K562 (cell line): ENCODE measurements at regions not wholly inside any gene's neighbourhood (a gene's known extent, or its start where the extent isn't known, plus 50 kb on each side); places are given as distances from the start of the nearest gene placed in this dataset.

Experiments used
- ATAC-seq: fragments of 200-7000 bp; cut with Tn5 transposase; 3 replicates; pipeline ENCODE4 v1.9.1; 2020; ENCODE audit warnings: moderate library complexity
- BruUV-seq: library from RNA; stranded (reverse); fragments of 400-500 nt; replicated peaks from 2 replicates; lab custom pipeline; 2021; lab: Mats Ljungman, UMichigan
- CTCF ChIA-PET: fragments of 300-600 bp; formaldehyde crosslinking; extraction: SDS; loops from one replicate; lab custom pipeline; 2021; ENCODE audit warnings: low intra/inter-chr PET ratio; lab: Yijun Ruan, JAX
- POLR2A ChIA-PET: fragments of 300-600, 350-650 bp; sonication (Branson Sonifier 250); formaldehyde crosslinking; extraction: SDS; loops from one replicate; lab custom pipeline; 2021; ENCODE audit warnings: antibody characterized with exemption, inconsistent platforms; lab: Yijun Ruan, JAX
- DNase-seq, 4 experiments: peaks; one replicate each; pipeline versions ENCODE4 v3.0.0 to v3.0.0-alpha.2; 2011 to 2018; ENCODE audit warnings: low spot score in 3 of 4, mixed read lengths in 3 of 4; ENCODE audit errors: extremely low read depth in 1 of 4
- FAIRE-seq: peaks from 2 replicates; lab custom pipeline; 2011; peaks lifted over from hg19 to GRCh38; lab: Jason Lieb, UNC
- H2AFZ ChIP-seq: 2 replicates; pipeline ENCODE4 v1.6.0; 2011; ENCODE audit warnings: low read depth, low read length, control low read depth, inconsistent platforms
- H3K27ac ChIP-seq: fragments of 200-600 bp; 3 replicates; pipeline ENCODE4 v1.8.0; 2011; ENCODE audit warnings: low read depth, mild to moderate bottlenecking, control low read depth, inconsistent platforms, low read length, moderate library complexity, mixed read lengths; ENCODE audit errors: extremely low read depth
- H3K27me3 ChIP-seq, 2 experiments: fragments of 300-600 bp in 1 of 2; 2 replicates in 1 of 2; 3 replicates in 1 of 2; pipeline versions ENCODE4 v1.6.0 to v1.8.0; 2011; ENCODE audit warnings: inconsistent platforms in 2 of 2, low read length in 2 of 2, mild to moderate bottlenecking in 1 of 2, mixed read lengths in 1 of 2, moderate library complexity in 1 of 2; ENCODE audit not compliant: control insufficient read depth in 2 of 2, insufficient read depth in 2 of 2
- H3K36me3 ChIP-seq: fragments of 300-600 bp; 3 replicates; pipeline ENCODE4 v1.8.0; 2011; ENCODE audit warnings: mild to moderate bottlenecking, low read length, inconsistent platforms; ENCODE audit not compliant: control insufficient read depth, insufficient read depth
- H3K4me1 ChIP-seq, 2 experiments: fragments of 200-600 bp in 1 of 2; replicated peaks in 1 of 2; 2 replicates in 1 of 2; 3 replicates in 1 of 2; pipeline versions ENCODE4 v1.5.1 to v1.8.0; 2011; ENCODE audit warnings: inconsistent platforms in 2 of 2, low read length in 2 of 2, mild to moderate bottlenecking in 1 of 2, mixed read lengths in 1 of 2, moderate library complexity in 1 of 2; ENCODE audit not compliant: control insufficient read depth in 2 of 2, insufficient read depth in 2 of 2
- H3K4me2 ChIP-seq: 2 replicates; pipeline ENCODE4 v1.6.1; 2011; ENCODE audit warnings: low read length, control low read depth, inconsistent platforms, mixed read lengths; ENCODE audit not compliant: insufficient read depth
- H3K4me3 ChIP-seq: fragments of 200-600 bp; sonication (generic), shearing (Covaris generic); 2 replicates; pipeline ENCODE4 v1.5.1; 2016; ENCODE audit warnings: control low read depth, inconsistent platforms
- H3K79me2 ChIP-seq: fragments of 200-600 bp; 3 replicates; pipeline ENCODE4 v1.8.0; 2011; ENCODE audit warnings: low read length, inconsistent platforms; ENCODE audit not compliant: control insufficient read depth, insufficient read depth
- H3K9ac ChIP-seq, 2 experiments: 2 replicates each; pipeline versions ENCODE4 v1.6.0 to v1.6.1; 2011; ENCODE audit warnings: low read depth in 2 of 2, low read length in 2 of 2, control low read depth in 1 of 2, inconsistent platforms in 1 of 2, mild to moderate bottlenecking in 1 of 2, mixed read lengths in 1 of 2; ENCODE audit not compliant: insufficient read depth in 1 of 2
- H3K9me1 ChIP-seq: one replicate; pipeline ENCODE4 v1.6.0; 2011; ENCODE audit warnings: inconsistent platforms, mild to moderate bottlenecking, low read length, moderate library complexity; ENCODE audit not compliant: control insufficient read depth, insufficient read depth
- H3K9me3 ChIP-seq: replicated peaks from 2 replicates; pipeline ENCODE4 v1.5.1; 2011; ENCODE audit warnings: low read depth, low read length, inconsistent platforms; ENCODE audit not compliant: control insufficient read depth, insufficient read depth
- H4K20me1 ChIP-seq: replicated peaks from 2 replicates; pipeline ENCODE4 v1.6.1; 2011; ENCODE audit warnings: low read length, inconsistent platforms, mixed read lengths; ENCODE audit not compliant: control insufficient read depth, insufficient read depth
- FOSL1 ChIP-seq: fragments of 200-800 bp; sonication (Bioruptor generic); conservative IDR thresholded peaks from 2 replicates; pipeline ENCODE4 v1.6.1; 2016; ENCODE audit warnings: missing genetic modification characterization, missing compliant biosample characterization
- POLR3G ChIP-seq: IDR thresholded peaks from 2 replicates; pipeline ENCODE4 v1.6.1; 2011; ENCODE audit not compliant: insufficient read length, insufficient replicate concordance; ENCODE audit errors: extremely low read depth
- WGBS: fragments of 100-300 bp; shearing (Covaris generic); methylation state at CpG from one replicate; pipeline ENCODE4 v1.1.6; 2016; ENCODE audit warnings: low coverage, mixed read lengths; ENCODE audit not compliant: insufficient coverage; ENCODE audit errors: missing lambda C conversion rate; 5-methylcytosine and 5-hydroxymethylcytosine counted together
- in situ Hi-C: fragments of 300-500 bp; cut with MboI; formaldehyde crosslinking; loops from 4 replicates; pipeline ENCODE4 v1.15.0; 2018; ENCODE audit warnings: inconsistent platforms, mixed read lengths
- intact Hi-C: fragments of 100-400 bp; cut with micrococcal nuclease; formaldehyde crosslinking; loops from 2 replicates; pipeline ENCODE4 v1.14.2; 2022
- TF ChIP-seq, protein P1 (sequence below), 3 experiments: IDR thresholded peaks in 2 of 3; conservative IDR thresholded peaks in 1 of 3; 2 replicates each; pipeline ENCODE4 v1.5.1; 2011 to 2012; ENCODE audit warnings: low read length in 3 of 3, mild to moderate bottlenecking in 3 of 3, control low read depth in 2 of 3, improper control_type of control experiment in 1 of 3, inconsistent platforms in 1 of 3, low read depth in 1 of 3, mixed read lengths in 1 of 3, moderate library complexity in 1 of 3; ENCODE audit not compliant: insufficient read depth in 2 of 3
- TF ChIP-seq, protein P2 (sequence below): fragments of 250-450 bp; sonication (Bioruptor Pico); IDR thresholded peaks from 2 replicates; pipeline ENCODE4 v1.6.1; 2021; ENCODE audit warnings: mild to moderate bottlenecking
- TF ChIP-seq, protein P3 (sequence below): fragments of 450-650 bp; IDR thresholded peaks from 2 replicates; pipeline ENCODE4 v1.6.1; 2016; ENCODE audit warnings: low read depth, mild to moderate bottlenecking, moderate library complexity

DNA sequence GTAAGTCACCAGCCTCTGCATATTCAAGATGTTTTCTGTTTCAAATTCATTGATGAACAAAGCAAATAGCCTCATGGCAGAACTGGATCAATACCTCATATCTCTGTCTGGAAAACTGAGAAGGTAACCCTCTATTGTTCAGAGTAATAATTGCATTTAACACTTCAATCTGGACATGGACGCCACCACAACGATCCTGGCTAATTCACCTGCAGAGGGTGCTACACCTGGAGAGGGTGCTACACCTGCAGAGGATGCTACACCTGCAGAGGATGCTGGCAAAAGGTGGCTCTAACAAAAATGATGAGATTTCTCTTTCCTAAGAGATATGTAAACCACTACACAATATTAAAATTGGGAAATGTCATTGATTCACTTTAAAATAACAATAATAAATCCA is 183.1 kb upstream of the HNRNPA3 start:
- H3K79me2 ChIP-seq, result no peaks in the 10 kb centered on the region
- H3K9me1 ChIP-seq, result no peaks in the 10 kb centered on the region
- no peaks in the 10 kb centered on the region for H3K36me3 ChIP-seq
- no peak overlapping the region for H3K4me2 ChIP-seq
- H4K20me1 ChIP-seq, result no peaks in the 10 kb centered on the region; the same call in 1 of the 2 replicates
- H3K9me3 ChIP-seq, result no peaks in the 10 kb centered on the region
- peaks cover 6% of the 10 kb centered on the region in 2 experiments; a peak in 2 of 5 replicates for H3K27me3 ChIP-seq
- no peak overlapping the region for H3K4me3 ChIP-seq
- BruUV-seq, result no TSS peak
- no peak overlapping the region for H3K27ac ChIP-seq
- H3K9ac ChIP-seq, result no peak overlapping the region
- POLR2A ChIA-PET, result no interaction called here
- TF ChIP-seq, protein P1, sequence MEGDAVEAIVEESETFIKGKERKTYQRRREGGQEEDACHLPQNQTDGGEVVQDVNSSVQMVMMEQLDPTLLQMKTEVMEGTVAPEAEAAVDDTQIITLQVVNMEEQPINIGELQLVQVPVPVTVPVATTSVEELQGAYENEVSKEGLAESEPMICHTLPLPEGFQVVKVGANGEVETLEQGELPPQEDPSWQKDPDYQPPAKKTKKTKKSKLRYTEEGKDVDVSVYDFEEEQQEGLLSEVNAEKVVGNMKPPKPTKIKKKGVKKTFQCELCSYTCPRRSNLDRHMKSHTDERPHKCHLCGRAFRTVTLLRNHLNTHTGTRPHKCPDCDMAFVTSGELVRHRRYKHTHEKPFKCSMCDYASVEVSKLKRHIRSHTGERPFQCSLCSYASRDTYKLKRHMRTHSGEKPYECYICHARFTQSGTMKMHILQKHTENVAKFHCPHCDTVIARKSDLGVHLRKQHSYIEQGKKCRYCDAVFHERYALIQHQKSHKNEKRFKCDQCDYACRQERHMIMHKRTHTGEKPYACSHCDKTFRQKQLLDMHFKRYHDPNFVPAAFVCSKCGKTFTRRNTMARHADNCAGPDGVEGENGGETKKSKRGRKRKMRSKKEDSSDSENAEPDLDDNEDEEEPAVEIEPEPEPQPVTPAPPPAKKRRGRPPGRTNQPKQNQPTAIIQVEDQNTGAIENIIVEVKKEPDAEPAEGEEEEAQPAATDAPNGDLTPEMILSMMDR (IDR thresholded peaks at IDR 0.05 in 2 of 3, conservative IDR thresholded peaks at IDR 0.05 in 1 of 3; ENCODE audit: insufficient read depth in 2 of 3, low read depth in 1 of 3, low read length in 3 of 3), result 0 out of 6 replicates have a peak, but pooled peaks of 1 of the 3 experiments have one; percentile 35
- no peak for TF ChIP-seq FOSL1 (tag)
- CTCF ChIA-PET, result interaction anchor here (0.6 kb wide), 1 partner anchor 895 kb away, joined by 3 read pairs; no protein-coding TSS in a partner anchor
- no peak for DNase-seq
- no peak overlapping the region for H2AFZ ChIP-seq
- no peaks in the 10 kb centered on the region for H3K4me1 ChIP-seq
- no peak for ATAC-seq
- in situ Hi-C loops (no loop called here), intact Hi-C loops (no loop called here)
- 0% methylated on average over 2 of the region's 2 CpGs for WGBS
- FAIRE-seq, result no peak

DNA sequence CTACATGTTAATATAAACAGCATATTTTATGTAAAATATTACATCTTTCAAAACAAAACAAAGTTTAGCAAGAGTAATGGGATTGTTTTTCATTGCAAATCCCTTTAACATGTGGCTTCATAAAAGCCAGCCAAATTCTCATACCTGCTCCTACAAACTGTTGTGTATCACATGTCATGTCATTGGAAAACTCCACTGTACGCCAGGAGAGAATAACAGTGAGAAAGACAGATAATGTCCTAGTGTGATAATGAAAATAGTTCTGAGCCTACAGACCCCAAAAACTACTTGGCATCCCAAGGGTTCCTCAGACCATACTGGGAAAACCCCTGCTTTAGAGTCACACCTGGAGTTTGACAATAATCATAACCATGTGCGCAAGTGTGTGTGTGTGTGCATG is 182.7 kb upstream of the HNRNPA3 start:
- H3K4me2 ChIP-seq, result no peak overlapping the region
- intact Hi-C loops (no loop called here), in situ Hi-C loops (no loop called here)
- no peak for FAIRE-seq
- ChIA-PET POLR2A (no interaction called here), CTCF (no interaction called here)
- no TSS peak for BruUV-seq
- no peak overlapping the region for H3K4me3 ChIP-seq
- no peaks in the 10 kb centered on the region for H3K36me3 ChIP-seq
- no peak overlapping the region for H2AFZ ChIP-seq
- H3K79me2 ChIP-seq, result no peaks in the 10 kb centered on the region
- H3K9ac ChIP-seq, result no peak overlapping the region
- H3K27ac ChIP-seq, result no peak overlapping the region
- DNase-seq, result no peak
- no peaks in the 10 kb centered on the region; the same call in 1 of the 2 replicates for H4K20me1 ChIP-seq
- no peaks in the 10 kb centered on the region for H3K4me1 ChIP-seq
- ATAC-seq, result no peak
- 11% methylated on average over 2 of the region's 2 CpGs for whole genome bisulfite sequencing
- H3K27me3 ChIP-seq, result peaks cover 6% of the 10 kb centered on the region in 2 experiments; a peak in 2 of 5 replicates
- no peaks in the 10 kb centered on the region for H3K9me3 ChIP-seq
- no peaks in the 10 kb centered on the region for H3K9me1 ChIP-seq
- TF ChIP-seq POLR3G, result no peak
- TF ChIP-seq, protein P2, sequence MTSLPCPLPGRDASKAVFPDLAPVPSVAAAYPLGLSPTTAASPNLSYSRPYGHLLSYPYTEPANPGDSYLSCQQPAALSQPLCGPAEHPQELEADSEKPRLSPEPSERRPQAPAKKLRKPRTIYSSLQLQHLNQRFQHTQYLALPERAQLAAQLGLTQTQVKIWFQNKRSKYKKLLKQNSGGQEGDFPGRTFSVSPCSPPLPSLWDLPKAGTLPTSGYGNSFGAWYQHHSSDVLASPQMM (CRISPR knock-in tag), result no peak
- TF ChIP-seq, protein P3, sequence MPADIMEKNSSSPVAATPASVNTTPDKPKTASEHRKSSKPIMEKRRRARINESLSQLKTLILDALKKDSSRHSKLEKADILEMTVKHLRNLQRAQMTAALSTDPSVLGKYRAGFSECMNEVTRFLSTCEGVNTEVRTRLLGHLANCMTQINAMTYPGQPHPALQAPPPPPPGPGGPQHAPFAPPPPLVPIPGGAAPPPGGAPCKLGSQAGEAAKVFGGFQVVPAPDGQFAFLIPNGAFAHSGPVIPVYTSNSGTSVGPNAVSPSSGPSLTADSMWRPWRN, result no peak
